SU-DHL-6 (cell line): ENCODE measurements at regions not wholly inside any gene's neighbourhood (a gene's known extent, or its start where the extent isn't known, plus 50 kb on each side); places are given as distances from the start of the nearest gene placed in this dataset.

Source experiments
- EZH2phosphoT487 ChIP-seq: fragments of 200-600 bp; sonication (generic), shearing (Covaris generic); conservative IDR thresholded peaks from 2 replicates; pipeline ENCODE4 v1.6.1; 2018; ENCODE audit warnings: mild to moderate bottlenecking, antibody characterized with exemption, low read length, moderate library complexity, mixed read lengths
- TF ChIP-seq, protein P1 (sequence below): fragments of 200-600 bp; sonication (generic); IDR thresholded peaks from one replicate; pipeline ENCODE4 v1.5.1; 2017; ENCODE audit warnings: antibody characterized with exemption, mild to moderate bottlenecking, low read length, moderate library complexity; ENCODE audit not compliant: insufficient read depth, poor library complexity, severe bottlenecking

DNA sequence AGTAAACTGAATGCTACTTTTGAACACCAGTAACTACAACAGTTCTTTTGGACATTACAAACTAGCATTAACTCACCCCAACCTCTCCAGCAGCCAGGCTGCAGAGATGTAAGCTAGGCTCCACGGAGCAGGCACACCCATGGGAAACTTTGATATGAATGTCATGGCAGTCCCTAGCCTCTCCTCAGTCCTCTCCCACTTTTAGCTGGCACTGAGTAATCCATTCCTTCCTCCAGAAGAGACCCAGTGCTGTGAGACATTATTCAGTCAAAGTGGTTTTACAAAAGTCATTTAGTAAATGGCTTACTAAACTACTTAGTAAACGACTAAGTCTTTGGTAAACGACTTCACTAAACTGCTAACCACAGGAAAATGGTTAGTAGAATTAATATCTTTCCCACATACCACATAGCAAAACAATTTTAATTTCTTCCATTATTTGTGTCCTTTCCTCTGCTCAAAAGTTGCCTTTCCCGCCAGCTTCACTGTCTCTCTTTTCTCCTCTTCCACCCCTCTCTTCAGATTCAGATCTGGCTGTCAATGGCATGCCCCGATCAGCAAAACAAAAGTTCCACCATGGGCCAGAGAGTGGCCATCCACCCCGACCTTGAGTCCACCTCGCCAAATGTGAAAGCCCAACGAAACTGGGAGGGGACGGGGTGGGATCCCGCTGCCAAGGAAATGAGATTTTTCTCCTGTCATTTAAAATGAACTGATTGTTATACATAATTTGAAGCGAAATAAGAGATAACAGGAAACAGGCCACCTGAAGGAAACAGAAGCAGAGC is 67.5 kb upstream of the TJP1 start:
- TF ChIP-seq, protein P1, sequence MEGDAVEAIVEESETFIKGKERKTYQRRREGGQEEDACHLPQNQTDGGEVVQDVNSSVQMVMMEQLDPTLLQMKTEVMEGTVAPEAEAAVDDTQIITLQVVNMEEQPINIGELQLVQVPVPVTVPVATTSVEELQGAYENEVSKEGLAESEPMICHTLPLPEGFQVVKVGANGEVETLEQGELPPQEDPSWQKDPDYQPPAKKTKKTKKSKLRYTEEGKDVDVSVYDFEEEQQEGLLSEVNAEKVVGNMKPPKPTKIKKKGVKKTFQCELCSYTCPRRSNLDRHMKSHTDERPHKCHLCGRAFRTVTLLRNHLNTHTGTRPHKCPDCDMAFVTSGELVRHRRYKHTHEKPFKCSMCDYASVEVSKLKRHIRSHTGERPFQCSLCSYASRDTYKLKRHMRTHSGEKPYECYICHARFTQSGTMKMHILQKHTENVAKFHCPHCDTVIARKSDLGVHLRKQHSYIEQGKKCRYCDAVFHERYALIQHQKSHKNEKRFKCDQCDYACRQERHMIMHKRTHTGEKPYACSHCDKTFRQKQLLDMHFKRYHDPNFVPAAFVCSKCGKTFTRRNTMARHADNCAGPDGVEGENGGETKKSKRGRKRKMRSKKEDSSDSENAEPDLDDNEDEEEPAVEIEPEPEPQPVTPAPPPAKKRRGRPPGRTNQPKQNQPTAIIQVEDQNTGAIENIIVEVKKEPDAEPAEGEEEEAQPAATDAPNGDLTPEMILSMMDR, result no peak
- TF ChIP-seq EZH2phosphoT487, result no peak
